ENCODE measurements at regions not wholly inside any gene's neighbourhood (a gene's known extent, or its start where the extent isn't known, plus 50 kb on each side); places are given as distances from the start of the nearest gene placed in this dataset.
"Not testable (repeated sequence)": the region's sequence is repeated elsewhere in the genome, so short reads cannot be mapped to it uniquely, and the experiment has no call there.

DNA sequence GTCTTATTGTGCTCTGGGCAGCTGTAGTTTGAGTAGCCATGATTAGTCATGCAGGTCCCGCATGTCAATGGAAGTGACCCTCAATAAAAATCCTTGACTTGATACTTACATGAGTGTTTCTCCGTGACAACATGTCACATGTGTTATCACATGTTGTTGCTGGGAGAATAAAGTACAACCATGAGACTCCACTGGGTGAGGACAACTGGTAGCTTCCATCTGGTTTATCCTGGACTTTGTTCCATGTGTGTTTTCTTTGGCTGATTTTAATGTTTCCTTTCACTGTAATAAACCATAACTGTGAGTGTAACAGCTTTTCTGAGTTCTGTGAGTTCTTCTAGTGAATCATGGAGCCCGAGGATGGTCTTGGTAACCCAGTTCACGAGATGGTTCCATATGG, 63.1 kb upstream of the NDN start:
- DNase-seq, result no peak

DNA sequence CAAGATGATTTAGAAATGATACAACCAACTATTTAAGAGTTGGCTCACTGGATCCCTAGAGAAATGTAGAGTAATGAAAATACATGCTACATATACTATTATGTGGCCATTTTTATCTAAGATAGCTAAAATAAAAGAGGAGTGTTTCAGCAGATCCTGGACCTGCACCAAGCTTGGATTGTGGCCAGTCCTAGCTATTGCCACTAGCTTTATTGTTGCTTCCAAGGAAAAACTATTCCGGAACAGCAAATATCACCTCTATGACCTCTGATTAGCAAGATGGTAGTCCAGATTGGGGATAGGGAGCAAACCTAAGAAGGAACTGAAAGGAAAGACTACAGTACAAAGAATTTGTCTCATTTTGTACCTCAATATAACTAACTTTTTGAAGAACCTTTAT, 63.7 kb upstream of the NDN start:
- no peak for DNase-seq

GRCh38 chr15:23753248-23753647, 66.1 kb upstream of the NDN start:
- DNase-seq, result no peak

- no peak for DNase-seq
These were observed 71.8 kb upstream of the NDN start for GRCh38 chr15:23758891-23759290.

DNA sequence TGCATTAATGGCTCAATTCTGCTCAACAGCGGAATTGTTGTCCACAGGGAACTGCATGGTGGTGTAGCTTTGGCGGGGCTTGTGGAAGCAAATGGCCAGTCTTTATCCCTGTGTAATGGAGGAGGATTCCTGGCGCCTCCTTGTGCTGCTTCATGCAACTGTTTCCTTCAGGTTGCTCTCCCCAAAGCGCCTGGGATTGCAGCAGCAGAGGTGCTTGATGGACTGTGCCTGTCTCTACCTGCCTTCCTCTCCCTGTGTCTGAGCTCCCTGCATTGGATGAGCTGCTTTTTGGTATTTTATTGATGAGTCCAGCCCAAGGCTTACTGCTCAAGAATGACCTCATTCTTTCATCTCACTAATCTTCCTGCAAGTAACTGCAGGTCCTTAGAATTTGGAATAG, 72.9 kb upstream of the NDN start:
- DNase-seq, result no peak

DNA sequence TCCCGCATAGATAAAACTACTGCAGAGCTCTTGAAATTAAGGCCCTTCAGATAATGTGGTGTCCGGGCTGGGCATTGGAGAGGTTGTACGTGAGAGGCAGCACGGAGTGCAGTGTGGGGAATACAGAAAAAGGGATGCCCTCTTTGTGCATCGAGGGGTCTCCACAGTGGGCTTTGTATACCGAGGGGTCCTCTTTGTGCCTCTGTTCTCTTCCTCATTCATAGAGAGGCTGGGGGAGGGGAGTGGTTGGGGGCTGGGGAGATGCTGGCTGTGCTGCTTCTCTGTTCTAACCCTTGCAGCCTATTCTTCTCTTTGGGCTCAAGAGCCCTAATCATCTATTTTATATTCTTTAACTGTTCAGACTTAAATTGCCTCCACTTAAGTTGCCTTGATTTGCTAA, 74.3 kb upstream of the NDN start:
- DNase-seq, result no peak

- no peak for DNase-seq
These were observed 74.9 kb upstream of the NDN start for GRCh38 chr15:23762026-23762425.

GRCh38 chr15:23763021-23763420, 75.9 kb upstream of the NDN start:
- no peak for DNase-seq

- no peak for DNase-seq
These were observed 77.2 kb upstream of the NDN start for GRCh38 chr15:23764306-23764705.

GRCh38 chr15:23764716-23765115, 77.6 kb upstream of the NDN start:
- DNase-seq, result no peak

GRCh38 chr15:23766779-23767178, 79.7 kb upstream of the NDN start:
- DNase-seq, result not testable (repeated sequence)

GRCh38 chr15:23773093-23773492, 86.0 kb upstream of the NDN start:
- DNase-seq, result no peak

- no peak for DNase-seq
These were observed 100.4 kb upstream of the NDN start for GRCh38 chr15:23787346-23788105.

DNA sequence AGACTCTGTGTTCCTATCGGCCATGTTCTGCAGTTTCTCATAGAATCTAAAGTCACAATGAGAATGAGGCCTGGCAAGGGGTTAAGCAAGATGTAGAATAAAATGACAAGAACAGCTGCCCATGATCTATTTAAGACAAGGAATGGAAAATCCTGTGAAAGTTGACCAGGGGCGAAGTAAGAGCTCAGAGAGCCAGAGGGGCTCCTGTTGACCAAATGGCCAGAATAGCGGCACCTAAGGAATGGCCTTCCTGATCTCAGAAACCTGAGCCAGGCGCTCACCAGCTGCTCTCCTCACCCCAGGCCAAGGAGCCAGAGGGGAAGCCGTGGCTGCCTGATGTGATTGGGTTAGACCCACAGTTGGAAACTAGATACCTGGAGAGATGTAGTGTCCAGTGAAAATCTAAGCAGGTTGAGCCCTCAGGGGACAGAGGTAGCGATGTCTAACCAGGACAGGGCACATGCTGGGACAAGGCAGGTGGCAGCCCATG, 106.1 kb upstream of the NDN start:
- no peak for DNase-seq

GRCh38 chr15:23797747-23798446, 110.8 kb upstream of the NDN start:
- DNase-seq, result peak; percentile 3

DNA sequence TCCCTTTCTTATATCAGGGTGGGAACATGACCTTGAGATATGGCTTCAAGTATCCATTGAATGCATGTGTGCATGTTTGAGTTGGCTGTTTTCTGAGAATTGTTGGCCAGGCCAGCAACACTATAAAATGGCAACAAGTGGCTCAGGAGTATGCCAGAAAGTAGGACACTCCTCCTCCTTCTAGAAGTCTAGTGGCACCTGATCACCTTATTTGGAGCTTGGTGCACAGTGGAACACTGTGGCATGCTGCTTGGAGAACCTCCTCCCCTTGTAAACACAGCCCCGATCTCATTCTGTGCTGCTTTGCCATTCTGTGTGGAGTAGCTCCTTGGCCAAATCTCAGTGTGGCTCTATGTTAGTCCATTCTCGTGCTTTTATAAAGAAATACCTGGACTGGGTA, 114.8 kb upstream of the NDN start:
- DNase-seq, result no peak

- not testable (repeated sequence) for DNase-seq
These were observed 115.9 kb upstream of the NDN start for GRCh38 chr15:23802896-23803435.

GRCh38 chr15:23806980-23807379, 119.9 kb upstream of the NDN start:
- DNase-seq, result no peak

GRCh38 chr15:23823508-23823907, 136.4 kb upstream of the NDN start:
- no peak for DNase-seq

DNA sequence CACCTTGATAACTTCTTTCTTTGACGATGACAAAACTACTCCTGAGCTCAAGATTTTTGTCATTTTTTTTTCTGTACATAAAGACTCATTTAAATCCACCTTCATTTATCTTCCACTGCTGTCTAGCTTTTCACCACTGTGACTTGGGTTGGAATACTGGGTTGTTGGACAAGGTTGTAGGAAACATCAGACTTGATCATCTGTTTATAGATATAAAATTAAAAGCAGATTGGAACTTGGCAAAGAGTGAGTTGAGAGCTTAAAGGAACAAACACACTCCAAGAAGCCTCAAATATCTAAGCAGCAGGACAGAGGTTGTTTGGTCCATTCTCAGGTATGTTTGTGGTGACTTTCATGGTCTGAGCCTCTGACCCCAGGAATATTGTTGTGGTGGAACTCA, 141.7 kb upstream of the NDN start:
- no peak for DNase-seq

DNA sequence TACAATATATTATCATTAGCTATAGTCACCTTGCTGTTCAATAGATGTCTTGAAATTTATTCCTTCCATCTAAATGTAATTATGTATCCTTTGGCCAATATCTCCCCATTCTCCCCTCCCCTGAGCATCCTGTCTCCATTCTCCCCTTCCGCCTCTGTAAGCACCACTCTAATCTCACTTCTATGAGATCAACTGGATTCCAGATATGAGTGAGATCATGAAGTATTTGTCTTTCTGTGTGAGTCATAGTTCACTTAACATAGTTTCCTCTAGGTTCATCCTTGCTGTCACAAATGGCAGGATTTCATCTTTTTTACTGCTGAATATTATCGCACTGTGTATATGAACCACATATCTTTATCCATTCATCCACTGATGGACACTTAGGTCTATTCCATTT, 148.8 kb upstream of the NDN start:
- no peak for DNase-seq

- DNase-seq, result no peak
These were observed 152.9 kb upstream of the NDN start for GRCh38 chr15:23839893-23840474.

DNA sequence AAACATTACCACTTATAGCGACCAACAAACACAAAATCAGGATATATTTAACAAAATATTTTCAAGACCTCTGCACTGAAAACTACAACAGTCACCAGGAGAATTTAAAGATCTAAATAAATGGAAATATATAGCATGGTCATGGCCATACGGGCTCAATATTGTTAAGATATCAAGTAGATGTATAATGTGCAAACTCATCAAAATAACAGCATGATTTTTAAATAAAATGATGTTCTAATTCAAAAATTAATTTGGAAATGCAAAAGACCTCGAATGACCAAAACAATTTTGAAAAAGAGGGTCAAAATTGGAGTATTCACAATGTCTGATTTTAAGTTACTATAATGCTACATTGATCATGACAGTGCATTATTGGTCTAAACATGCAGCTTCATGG, 159.1 kb upstream of the NDN start:
- DNase-seq, result no peak
